Neural progenitor cell (in vitro differentiated cells): ENCODE measurements at regions not wholly inside any gene's neighbourhood (a gene's known extent, or its start where the extent isn't known, plus 50 kb on each side); places are given as distances from the start of the nearest gene placed in this dataset.

ENCODE experiments used
- CTCF ChIP-seq: fragments of 200-600 bp; sonication (generic); IDR thresholded peaks from 2 replicates; pipeline ENCODE4 v1.5.1; 2017; ENCODE audit warnings: antibody characterized with exemption, mild to moderate bottlenecking
- EZH2 ChIP-seq: fragments of 200-600 bp; sonication (generic); IDR thresholded peaks from 2 replicates; pipeline ENCODE4 v1.6.1; 2017; ENCODE audit warnings: antibody characterized with exemption, mild to moderate bottlenecking, moderate library complexity
- EZH2phosphoT487 ChIP-seq: fragments of 200-600 bp; sonication (generic); IDR thresholded peaks from 2 replicates; pipeline ENCODE4 v1.6.1; 2017; ENCODE audit warnings: antibody characterized with exemption

DNA sequence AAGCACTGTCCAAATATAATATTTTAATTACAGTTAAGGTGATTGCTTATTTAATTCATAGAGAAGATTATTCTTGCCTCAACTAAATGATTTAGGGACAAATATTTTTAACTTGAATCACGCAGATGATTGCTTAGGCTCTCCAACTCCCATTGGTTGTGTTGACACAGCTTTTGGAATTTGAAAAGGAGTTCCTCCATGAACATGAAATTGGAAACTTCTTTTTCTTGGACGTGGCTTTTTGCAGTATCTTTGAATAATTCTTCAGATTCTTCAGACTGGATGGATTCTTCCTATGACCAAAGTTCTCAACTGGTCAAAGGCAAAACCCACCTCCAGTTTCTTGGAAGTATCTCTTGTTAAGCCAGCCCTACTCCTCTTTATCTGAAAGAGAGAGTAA lies 456.4 kb upstream of the KLF4 start:
- no peak for TF ChIP-seq EZH2
- no peak for TF ChIP-seq CTCF
- no peak for TF ChIP-seq EZH2phosphoT487
